Kidney tubule cell (primary cell): ENCODE measurements at regions not wholly inside any gene's neighbourhood (a gene's known extent, or its start where the extent isn't known, plus 50 kb on each side); places are given as distances from the start of the nearest gene placed in this dataset.
"Not testable (repeated sequence)": the region's sequence is repeated elsewhere in the genome, so short reads cannot be mapped to it uniquely, and the experiment has no call there.

Experiments used
- DNase-seq: peaks from one replicate; pipeline ENCODE4 v3.0.0-alpha.2; 2018; ENCODE audit warnings: low spot score

DNA sequence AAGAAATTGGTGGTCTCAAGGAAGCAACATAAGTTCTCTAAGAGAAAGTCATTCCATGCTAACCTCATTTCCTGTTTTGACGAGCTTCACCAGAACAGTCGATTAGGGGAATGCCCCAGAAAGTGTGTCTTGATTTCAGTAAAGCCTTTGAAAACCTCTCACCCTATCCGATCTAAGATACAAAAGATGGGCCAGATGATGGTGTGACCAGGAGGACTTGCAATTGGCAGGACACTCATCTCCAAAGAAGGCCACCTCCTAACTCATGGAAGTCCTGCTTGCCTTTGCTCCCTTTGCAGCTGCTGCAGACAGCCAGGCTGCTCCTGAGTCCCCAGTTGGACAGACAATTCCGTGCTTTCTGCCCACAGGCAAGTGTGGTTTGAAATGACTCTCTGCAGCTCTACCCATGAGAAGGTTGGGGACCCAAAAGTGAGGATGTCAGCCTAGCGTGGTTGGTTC, 304.2 kb downstream of the BCL2L11 start:
- DNase-seq = not testable (repeated sequence)

DNA sequence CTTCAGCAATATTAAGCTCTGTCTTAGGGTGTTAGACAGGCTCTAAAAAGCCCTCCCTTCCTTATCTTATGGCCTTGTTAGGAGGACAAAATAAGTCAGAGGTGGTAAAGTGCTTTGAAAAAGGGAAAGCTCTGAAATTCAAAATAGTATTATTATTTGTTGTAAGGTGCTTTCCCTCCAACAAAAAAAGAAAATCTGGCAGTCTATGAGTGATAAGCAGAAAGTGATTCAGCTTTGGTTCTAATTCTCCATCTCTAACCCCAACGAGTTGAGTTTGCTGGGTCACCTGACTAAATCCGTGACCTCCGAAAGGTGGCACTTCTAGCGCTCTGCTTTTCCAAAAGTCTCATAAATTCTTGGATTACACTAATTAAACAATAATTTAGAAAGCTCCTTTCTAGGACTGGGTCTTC, 305.1 kb downstream of the BCL2L11 start:
- not testable (repeated sequence) for DNase-seq

- not testable (repeated sequence) for DNase-seq
Observed at GRCh38 chr2:111427346-111427745, 306.6 kb downstream of the BCL2L11 start.

DNA sequence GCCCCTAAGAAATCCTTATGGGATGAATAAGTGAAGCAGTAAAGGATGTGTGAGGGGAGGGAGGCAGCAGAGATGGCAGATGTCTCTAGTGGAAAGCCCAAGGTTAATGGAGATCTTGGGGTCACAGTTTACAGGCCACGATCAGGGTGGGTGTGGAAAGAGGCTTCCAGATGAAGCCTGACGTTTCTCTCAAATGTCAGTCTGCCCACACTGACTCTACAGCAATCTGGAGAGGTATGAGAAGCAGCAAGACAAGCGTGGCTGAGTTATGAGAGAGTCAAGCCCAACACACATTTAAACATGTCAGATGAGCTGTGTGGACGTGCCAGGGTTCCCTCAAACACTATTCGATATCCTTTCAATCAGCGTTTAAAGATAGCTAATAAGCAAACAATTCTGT, 308.2 kb downstream of the BCL2L11 start:
- not testable (repeated sequence) for DNase-seq

GRCh38 chr2:111429353-111429752, 308.6 kb downstream of the BCL2L11 start:
- DNase-seq = peak; percentile 44

- DNase-seq = not testable (repeated sequence)
Observed at GRCh38 chr2:111430817-111431661, 310.3 kb downstream of the BCL2L11 start.

DNA sequence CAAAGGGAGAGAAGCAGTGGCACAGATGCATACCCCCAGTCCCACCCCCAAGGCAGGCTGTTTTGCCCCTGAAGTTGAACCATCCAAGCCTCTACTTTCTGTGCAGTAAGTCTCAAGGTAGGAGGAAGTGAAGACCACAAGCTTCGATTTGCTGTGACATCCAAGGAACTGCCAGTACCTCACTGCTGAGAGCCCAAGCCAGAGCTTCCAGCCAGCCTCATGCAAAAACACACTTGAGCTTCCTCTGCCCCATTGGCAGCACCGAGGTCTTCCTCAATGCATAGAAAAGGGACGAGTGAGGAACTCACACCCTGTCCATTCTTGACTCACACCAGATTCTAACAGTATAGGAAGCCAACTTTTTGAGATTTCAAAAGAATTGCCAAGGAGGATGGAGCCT, 311.7 kb downstream of the BCL2L11 start:
- DNase-seq = not testable (repeated sequence)

DNA sequence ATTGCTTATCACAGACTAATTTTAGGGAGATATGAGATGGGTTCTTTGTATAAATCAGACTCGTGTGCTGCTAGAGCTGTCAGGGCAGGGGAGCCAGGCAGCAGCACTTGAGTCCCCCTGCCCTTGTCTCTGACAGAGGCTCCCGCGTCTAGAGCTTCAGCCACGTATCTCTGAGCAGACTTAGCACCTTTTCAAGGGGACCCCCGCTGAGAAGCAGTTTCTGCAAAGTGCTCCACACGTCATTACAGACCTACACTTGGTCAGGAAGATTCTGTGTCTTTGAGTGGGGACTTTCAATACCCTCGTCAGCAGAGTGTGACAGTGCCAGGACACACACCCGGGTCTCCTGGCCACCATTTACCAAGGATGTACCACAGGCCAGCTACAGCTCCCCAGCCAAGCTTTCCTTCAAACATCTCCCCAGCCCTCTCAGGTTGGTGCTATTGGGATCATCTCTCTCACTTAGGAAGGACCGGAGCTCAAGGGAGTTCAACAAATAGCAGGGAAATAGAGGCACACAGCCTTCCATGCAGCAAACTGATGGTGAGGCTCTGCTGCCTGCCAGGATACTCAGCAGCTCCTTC, 312.3 kb downstream of the BCL2L11 start:
- DNase-seq = not testable (repeated sequence)

GRCh38 chr2:111433892-111434607, 313.3 kb downstream of the BCL2L11 start:
- DNase-seq = not testable (repeated sequence)

DNA sequence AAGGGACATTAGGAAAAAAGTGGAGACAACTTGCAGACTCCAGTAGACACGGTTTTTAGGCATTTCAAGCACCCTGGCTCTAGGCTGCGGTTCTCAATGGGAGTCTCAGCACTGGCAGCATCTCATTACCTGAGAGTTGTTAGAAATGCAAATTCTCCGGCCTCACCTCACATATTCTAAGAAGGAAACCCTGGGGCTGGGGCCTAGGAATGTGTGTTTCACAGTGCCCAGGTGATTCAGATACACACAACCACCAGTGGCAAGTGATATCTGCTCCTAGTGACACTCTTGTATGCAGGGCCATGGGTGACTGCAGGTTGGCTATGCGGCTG, 313.9 kb downstream of the BCL2L11 start:
- DNase-seq = not testable (repeated sequence)

DNA sequence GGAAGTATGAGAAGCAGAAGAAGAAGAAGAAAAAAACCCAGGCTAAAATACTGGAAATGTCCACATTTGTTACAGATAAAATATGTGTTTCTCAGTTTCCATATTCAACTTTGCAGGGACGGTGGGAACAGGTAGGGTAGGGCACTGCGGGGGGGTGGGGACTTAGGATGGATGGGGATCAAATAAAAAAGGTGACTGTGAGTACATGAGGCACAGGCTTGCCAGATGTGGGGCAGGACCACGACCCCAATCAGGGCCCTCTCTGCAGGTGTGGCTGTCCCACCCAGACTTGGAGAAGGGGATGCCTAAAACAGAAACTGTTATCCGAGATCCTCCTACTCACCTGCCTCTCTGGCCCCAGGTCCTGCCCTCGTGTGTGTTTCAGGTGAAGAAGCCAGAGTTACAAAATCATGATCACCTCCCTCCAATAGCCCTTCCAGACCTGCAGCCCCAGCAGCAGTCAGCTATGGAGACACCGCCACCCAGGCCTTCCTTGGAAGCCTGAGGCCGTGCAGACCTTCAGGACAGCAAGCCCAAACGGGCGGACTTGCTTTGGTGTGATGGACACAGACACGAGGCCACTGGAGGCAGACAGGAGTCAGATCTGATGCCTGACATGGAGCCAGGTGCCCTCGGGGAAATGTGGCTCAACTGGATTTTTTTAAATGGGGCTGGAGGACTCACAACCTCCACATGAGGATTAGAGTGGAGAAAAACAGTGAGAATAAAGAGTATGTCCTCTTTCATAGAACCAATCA, 315.0 kb downstream of the BCL2L11 start:
- DNase-seq = not testable (repeated sequence)

- DNase-seq = not testable (repeated sequence)
Observed at GRCh38 chr2:111436411-111436810, 315.7 kb downstream of the BCL2L11 start.

- peak; percentile 10 for DNase-seq
Observed at GRCh38 chr2:111437288-111437990, 316.7 kb downstream of the BCL2L11 start.

- not testable (repeated sequence) for DNase-seq
Observed at GRCh38 chr2:111438161-111438560, 317.4 kb downstream of the BCL2L11 start.

GRCh38 chr2:111439237-111439636, 318.5 kb downstream of the BCL2L11 start:
- DNase-seq = not testable (repeated sequence)

DNA sequence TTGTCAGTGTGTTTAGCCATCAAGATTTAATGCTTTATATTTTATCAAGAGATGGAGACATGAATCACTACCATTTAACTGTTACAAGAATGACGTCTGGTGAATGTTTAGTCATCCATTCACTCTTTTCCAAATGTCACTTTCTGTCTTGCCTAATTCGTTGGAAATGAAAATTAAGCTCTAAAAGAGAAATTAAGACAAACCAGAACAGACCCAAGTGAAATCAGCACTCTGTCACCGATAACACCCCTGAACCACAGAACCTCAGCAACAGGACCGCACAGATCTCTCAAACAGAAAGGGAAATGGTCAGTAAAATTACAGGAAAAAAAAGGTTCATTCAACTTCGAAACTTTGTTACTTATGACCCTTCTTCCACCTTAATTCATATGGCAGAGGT, 320.9 kb downstream of the BCL2L11 start:
- DNase-seq = not testable (repeated sequence)

- not testable (repeated sequence) for DNase-seq
Observed at GRCh38 chr2:111442767-111443454, 322.2 kb downstream of the BCL2L11 start.

GRCh38 chr2:111444516-111444915, 323.8 kb downstream of the BCL2L11 start:
- not testable (repeated sequence) for DNase-seq

- DNase-seq = not testable (repeated sequence)
Observed at GRCh38 chr2:111445191-111445929, 324.6 kb downstream of the BCL2L11 start.

- not testable (repeated sequence) for DNase-seq
Observed at GRCh38 chr2:111445941-111446340, 325.2 kb downstream of the BCL2L11 start.
